ENCODE measurements at regions not wholly inside any gene's neighbourhood (a gene's known extent, or its start where the extent isn't known, plus 50 kb on each side); places are given as distances from the start of the nearest gene placed in this dataset.
A peak's percentile ranks its signal among the peaks of the same experiment; 100 is the strongest.

DNA sequence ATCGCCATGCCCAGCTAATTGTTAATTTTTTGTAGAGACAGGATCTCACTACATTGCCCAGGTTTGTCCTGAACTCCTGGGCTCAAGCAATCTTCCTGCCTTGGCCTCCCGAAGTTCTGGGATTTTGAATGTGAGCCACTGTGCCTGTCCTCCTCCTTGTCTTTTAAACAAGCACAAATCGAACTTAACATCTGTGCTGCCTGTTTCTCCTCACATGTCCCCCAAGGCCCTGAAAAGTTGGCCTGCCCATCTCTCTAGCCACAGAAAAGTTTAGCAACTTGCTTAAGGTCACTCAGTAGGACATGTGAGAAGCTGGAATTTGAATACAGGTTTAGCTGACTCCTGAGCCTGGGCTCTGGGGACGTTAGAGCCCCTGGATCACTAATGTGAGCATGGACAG is 115.7 kb upstream of the KCNG1 start:
- TF ChIP-seq, protein P1, sequence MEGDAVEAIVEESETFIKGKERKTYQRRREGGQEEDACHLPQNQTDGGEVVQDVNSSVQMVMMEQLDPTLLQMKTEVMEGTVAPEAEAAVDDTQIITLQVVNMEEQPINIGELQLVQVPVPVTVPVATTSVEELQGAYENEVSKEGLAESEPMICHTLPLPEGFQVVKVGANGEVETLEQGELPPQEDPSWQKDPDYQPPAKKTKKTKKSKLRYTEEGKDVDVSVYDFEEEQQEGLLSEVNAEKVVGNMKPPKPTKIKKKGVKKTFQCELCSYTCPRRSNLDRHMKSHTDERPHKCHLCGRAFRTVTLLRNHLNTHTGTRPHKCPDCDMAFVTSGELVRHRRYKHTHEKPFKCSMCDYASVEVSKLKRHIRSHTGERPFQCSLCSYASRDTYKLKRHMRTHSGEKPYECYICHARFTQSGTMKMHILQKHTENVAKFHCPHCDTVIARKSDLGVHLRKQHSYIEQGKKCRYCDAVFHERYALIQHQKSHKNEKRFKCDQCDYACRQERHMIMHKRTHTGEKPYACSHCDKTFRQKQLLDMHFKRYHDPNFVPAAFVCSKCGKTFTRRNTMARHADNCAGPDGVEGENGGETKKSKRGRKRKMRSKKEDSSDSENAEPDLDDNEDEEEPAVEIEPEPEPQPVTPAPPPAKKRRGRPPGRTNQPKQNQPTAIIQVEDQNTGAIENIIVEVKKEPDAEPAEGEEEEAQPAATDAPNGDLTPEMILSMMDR (conservative IDR thresholded peaks at IDR 0.05), result no peak

DNA sequence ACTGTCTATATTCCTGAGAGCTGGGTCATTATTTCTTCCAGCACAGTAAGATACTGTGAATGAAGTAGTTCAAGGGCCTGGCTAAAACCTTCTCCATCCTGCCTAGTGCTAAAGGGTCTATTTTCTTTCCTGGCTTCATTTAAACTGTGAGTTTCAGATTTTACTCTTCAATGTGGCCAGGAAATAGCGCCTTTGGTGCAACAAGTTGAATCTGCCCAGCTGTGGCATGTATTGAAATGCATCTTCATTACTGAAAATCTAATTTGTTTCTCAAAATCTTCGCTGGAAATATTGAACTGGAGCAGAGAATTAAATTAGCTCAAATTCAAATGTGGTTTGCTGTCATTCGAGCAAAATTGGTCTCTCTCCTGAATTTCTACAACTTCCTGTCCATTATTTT is 114.6 kb upstream of the KCNG1 start:
- no peak overlapping the region for H3K27ac ChIP-seq
- TF ChIP-seq, protein P1 (conservative IDR thresholded peaks at IDR 0.05), result no peak

More for the DNA sequence above, 115.7 kb upstream of the KCNG1 start:
- H3K27ac ChIP-seq, result no peak overlapping the region; the same call in 1 of the 2 replicates

DNA sequence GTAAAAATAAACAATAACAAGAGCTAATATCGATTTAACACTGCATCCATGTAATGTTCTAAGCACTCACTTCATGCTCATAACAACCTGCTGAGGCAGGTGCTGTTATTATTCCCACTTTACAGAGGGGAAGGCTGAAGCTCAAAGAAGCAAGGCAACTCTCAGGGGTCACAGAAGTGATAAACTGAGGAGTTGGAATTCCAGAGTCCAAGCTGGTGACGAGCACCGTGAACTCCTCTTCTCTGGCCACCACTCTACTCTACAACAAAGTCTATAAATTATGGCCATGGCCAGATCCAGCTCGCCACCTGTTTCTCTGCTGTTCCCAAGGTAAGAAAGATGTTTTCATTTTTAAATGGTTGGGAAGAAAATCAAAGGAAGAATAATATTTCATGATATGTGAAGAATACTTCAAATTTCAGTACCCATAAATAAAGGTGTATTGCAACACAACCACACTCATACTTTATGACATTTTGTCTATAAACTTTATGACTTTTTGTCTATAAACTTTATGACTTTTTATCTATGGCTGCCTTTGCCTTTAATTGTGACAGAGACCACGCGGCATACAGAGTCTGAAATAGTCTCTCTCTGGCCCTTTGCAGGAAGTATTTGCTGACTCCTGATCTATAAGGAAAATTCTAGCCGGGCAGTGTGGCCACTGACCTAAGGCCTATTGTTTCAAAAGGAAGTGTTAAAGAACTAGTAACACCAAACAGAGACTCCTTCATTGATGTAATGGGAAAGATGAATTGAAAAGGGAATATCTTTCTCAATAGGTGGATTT is 113.2 kb upstream of the KCNG1 start:
- H3K27ac ChIP-seq, result peak overlapping the region; percentile 38
- TF ChIP-seq, protein P1 (conservative IDR thresholded peaks at IDR 0.05), result no peak

DNA sequence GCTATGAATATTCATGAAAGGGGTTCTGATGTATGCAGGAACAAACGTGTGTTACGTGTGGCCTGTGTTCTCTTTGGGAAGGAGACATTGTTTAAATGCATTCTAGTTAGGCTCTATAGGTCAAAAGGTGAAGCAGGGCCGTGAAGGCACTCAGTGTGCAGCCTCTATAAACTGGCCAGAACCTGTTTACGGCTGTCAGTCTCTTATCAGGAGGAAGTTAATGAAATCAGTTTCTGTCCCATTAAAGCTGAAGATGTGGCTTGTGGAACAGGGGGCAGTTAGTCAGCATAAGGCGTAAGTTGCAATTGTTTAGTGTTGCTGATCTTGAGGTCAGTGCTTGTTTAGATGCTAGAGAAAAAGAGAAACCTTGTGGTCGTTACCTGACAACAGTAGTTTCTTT is 111.5 kb upstream of the KCNG1 start:
- H3K27ac ChIP-seq, result 0 out of 2 replicates have a peak overlapping the region, but pooled peaks have one; percentile 3
- TF ChIP-seq, protein P1 (conservative IDR thresholded peaks at IDR 0.05), result no peak

DNA sequence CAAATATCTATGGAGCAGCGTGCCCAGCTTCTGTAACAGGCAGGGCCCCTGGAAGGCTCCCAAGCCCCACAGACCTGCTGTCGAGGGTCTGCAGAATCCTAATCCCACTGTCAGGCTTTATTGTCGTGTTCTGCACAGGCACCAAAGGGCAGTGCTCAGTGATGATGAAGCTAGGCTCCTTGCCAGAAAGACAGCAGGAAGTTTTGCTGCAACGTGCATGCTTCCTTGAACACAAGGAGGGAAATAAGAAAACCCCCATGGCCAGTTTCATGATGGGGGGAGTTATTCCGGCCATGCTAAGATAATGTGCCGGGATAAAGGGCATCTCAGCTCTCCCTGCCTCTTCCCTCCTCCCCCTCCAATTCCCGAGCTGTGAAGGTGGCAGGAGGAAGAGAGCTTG is 109.4 kb upstream of the KCNG1 start:
- no peak overlapping the region for H3K27ac ChIP-seq
- TF ChIP-seq, protein P1 (conservative IDR thresholded peaks at IDR 0.05), result no peak

DNA sequence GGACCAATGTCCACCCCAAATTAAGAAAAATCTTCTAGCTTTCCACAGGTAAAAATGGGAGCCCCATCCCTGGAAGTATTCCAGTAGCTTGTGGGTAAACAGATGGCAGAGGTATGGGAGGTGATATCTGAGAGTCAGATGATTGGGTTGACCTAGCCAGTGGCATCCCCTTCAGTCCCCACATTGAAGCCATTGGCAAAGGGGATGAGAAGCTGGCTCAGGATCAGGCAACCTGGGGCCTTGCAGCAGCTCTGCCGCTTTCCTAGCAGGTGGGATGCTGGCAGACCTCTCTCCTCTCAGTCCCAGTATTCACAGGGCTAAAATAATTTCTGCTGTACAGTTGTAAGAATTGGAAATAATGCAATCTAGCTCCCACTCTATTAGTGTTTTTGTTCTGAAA is 108.9 kb upstream of the KCNG1 start:
- H3K27ac ChIP-seq, result no peak overlapping the region
- TF ChIP-seq, protein P1 (conservative IDR thresholded peaks at IDR 0.05), result no peak

DNA sequence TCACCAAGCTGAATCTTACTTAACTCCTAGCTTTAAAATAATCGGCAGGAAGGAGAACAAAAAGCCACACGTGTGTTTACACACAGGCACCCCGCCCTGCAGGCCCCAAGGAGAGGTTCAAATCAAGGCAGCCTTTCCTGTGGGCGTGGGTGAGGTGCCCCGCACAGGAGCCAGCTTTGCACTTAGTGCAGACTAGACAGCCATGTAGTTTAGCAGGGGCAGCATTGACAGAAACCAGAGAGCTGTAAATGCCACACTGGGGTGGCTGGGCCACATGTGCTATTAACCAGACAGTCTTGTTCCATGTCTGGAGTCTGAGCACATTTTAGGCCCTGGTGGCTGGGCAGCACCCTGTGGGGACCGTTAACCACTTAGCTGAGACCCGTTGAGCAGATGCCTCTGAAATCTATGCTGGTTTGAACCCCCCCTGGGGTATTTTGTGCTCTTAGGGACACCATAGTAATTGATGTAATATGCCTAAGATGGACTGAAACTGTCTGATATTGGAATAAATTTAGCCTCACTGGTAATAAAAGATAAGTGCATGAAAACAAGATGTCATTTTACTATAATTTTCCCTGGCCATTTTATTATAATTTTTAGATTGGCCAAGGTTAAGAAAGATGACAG is 106.4 kb upstream of the KCNG1 start:
- TF ChIP-seq, protein P1 (conservative IDR thresholded peaks at IDR 0.05), result no peak
- H3K27ac ChIP-seq, result no peak overlapping the region

All from VCaP (cell line).